ENCODE measurements at regions not wholly inside any gene's neighbourhood (a gene's known extent, or its start where the extent isn't known, plus 50 kb on each side); places are given as distances from the start of the nearest gene placed in this dataset.
"Not testable (repeated sequence)": the region's sequence is repeated elsewhere in the genome, so short reads cannot be mapped to it uniquely, and the experiment has no call there.

DNA sequence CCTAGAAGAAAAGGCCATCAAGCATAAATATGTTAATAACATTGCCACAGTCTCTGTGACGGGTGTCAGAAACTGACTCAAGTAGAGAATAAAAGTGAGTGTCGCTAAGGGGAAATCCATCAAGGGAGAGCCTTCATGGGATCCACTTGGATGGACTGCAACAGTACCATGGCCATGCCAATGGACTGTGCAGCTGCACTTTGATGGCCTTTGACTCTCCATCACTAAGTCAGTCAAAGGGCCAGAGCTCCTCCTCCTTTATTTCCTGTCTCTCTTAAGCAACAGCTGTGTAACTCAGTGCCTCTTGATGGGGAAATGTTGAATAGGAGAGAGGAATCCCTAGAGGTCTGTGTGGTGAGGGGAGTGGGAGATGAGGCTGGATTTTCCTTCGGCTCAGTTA lies 335.2 kb downstream of the BMP4 start:
- H3K4me3 ChIP-seq (ENCODE audit: low read length), result no peak overlapping the region
- TF ChIP-seq, protein P1, sequence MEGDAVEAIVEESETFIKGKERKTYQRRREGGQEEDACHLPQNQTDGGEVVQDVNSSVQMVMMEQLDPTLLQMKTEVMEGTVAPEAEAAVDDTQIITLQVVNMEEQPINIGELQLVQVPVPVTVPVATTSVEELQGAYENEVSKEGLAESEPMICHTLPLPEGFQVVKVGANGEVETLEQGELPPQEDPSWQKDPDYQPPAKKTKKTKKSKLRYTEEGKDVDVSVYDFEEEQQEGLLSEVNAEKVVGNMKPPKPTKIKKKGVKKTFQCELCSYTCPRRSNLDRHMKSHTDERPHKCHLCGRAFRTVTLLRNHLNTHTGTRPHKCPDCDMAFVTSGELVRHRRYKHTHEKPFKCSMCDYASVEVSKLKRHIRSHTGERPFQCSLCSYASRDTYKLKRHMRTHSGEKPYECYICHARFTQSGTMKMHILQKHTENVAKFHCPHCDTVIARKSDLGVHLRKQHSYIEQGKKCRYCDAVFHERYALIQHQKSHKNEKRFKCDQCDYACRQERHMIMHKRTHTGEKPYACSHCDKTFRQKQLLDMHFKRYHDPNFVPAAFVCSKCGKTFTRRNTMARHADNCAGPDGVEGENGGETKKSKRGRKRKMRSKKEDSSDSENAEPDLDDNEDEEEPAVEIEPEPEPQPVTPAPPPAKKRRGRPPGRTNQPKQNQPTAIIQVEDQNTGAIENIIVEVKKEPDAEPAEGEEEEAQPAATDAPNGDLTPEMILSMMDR (conservative IDR thresholded peaks at IDR 0.05; ENCODE audit: low read depth, low read length), result no peak
- no peak for DNase-seq (ENCODE audit: low read depth)

DNA sequence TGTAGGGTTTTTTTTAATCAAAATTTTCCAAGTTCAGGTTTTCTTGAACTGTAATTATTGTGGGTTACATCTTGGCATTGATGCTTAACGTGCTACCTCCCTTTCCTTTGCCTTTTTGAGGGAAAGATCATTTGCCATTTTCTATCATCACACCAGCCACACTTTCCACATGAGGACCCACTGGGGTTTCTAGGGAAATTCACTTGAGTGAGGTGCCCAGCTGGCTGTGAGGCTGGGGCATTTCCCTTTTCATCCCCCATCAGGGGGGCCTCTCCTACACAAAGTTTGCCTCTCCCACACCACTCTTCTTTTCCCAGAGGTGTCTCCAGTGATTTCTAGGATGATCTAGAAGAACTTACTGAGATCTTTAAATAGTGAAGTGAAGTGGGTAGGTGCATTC lies 335.7 kb downstream of the BMP4 start:
- no peak overlapping the region for H3K4me3 ChIP-seq (ENCODE audit: low read length)
- no peak for DNase-seq (ENCODE audit: low read depth)
- TF ChIP-seq, protein P1 (conservative IDR thresholded peaks at IDR 0.05; ENCODE audit: low read depth, low read length), result no peak

DNA sequence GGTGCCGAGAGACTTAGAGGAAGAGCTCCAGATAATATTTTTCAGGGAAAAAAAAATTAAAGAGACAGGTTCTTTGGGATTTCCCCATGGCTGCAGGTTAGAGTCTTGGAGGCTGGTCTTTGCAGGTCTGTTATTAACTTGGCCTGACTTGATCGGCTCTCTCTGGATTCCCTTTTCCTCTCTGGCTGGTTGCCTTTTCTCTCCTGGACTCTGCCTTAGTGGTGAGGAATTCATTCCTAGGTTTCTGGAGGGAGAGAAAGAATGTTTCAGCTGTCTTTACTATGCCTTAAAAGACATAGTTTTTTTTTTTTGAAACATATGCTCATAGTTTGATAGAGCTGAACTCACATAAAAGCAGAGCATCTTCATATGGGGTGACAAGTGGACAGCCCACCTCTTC lies 336.3 kb downstream of the BMP4 start:
- no peak overlapping the region for H3K4me3 ChIP-seq (ENCODE audit: low read length)
- no peak for DNase-seq (ENCODE audit: low read depth)
- TF ChIP-seq, protein P1 (conservative IDR thresholded peaks at IDR 0.05; ENCODE audit: low read depth, low read length), result no peak

DNA sequence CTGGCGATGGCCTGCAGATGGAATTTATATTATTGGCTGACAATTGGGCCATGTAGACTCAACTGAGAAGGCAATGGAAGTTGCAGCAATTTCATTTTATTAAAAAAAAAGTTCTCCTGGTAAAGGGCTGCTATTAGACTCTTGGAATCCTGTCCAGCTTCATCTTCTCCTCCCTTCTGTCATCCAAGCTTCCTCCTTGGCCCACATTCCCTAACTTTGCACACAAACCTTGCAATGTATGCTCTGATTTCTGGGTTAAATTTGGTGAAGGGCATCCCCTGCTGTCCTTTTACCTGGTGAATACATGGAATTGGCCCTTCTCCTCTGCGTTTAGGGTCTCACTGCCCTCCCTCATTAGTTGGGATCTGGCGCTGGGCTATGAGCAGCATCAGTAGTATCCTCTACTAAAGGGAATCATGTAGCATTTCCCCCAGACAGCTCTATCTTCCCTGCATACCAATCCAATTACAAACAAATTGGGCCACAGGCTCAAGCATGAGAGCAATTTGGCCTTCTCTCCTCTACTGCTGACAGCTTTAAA lies 336.9 kb downstream of the BMP4 start:
- H3K4me3 ChIP-seq (ENCODE audit: low read length), result no peak overlapping the region
- TF ChIP-seq, protein P1 (conservative IDR thresholded peaks at IDR 0.05; ENCODE audit: low read depth, low read length), result no peak
- no peak for DNase-seq (ENCODE audit: low read depth)

DNA sequence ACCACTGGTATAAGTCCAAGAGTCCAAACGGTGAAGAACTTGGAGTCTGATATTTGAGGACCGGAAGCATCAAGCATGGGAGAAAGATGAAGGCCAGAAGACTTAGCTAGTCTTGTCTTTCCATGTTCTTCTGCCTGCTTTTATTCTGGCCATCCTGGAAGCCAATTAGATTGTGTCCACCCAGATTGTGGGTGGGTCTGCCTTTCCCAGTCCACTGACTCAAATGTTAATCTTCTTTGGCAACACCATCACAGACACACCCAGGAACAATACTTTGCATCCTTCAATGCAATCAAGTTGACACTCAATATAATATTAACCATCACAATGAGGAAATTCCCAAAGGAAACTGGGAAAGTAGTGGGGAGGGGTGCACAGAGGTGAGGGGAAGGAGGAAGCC lies 340.1 kb downstream of the BMP4 start:
- H3K4me3 ChIP-seq (ENCODE audit: low read length); DNase-seq (ENCODE audit: low read depth): not testable (repeated sequence)

DNA sequence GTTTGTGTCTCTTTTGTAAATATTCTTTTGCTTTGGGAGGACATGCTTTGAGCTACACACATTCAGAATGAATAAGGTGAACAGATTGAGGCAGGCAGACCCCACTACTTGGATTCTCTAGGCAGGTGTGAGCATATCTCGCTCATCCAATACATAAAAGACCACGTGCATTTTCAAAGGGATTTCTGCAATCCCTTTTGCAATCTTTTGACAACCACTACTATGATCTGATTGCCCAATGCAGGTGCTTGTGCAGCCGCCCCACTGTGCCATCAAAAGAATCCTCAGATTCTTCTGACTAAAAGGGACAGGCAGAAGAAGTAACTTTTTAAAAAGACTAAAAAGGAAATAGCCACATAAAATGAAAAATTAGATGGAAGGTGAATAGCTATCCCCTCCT lies 341.4 kb downstream of the BMP4 start:
- H3K4me3 ChIP-seq (ENCODE audit: low read length), result no peak overlapping the region
- DNase-seq (ENCODE audit: low read depth), result no peak
- TF ChIP-seq, protein P1 (conservative IDR thresholded peaks at IDR 0.05; ENCODE audit: low read depth, low read length), result no peak

DNA sequence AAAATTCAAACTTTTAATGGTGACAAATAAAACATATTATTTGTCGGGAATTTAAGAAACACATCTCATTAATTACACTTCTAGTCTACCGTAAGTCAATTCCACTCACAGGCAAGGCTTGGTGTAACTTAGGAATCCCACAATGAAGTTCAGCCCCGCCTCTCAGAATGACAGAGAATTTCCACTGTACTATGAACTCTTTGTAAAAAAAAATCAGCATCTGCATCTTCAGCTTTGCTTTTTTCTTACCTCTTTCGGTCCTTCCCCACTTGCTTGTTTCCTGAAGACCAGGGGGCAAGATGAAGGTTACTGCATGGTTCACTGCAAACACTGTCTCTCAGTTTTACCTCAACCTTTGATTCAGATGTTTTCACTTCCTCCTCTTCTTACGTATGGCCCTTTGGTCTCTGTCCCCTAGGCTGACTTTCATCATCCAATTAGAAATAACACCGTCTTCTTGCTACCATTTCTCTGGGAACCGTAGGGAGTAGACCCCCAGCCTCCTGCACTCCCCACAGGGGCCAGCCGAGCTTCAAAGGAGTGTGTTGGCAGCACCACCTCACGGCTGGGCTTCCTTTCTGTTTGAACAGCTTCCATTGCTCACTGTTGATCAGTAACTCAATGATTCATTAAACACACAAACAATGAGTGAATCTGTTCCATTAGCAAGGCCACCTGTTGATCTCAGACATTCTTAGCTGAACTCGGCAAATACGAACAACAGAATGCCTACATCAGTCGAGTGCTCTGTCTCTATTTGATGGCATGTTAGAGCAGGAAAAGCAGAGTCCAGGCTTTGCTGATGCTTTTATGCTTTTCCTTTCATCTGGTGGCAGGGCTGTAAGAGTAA lies 343.0 kb downstream of the BMP4 start:
- TF ChIP-seq, protein P1 (conservative IDR thresholded peaks at IDR 0.05; ENCODE audit: low read depth, low read length), result no peak
- no peak for DNase-seq (ENCODE audit: low read depth)
- no peak overlapping the region for H3K4me3 ChIP-seq (ENCODE audit: low read length)
